Superior temporal gyrus (tissue), 1 donor: ENCODE measurements at regions not wholly inside any gene's neighbourhood (a gene's known extent, or its start where the extent isn't known, plus 50 kb on each side); places are given as distances from the start of the nearest gene placed in this dataset.

Experiments
- DNase-seq: peaks from one replicate; pipeline ENCODE4 v3.0.0-alpha.2; 2016; ENCODE audit errors: extremely low spot score

- DNase-seq = no peak
Observed at GRCh38 chr18:47547539-47548202, 296.2 kb upstream of the SKOR2 start.

- no peak for DNase-seq
Observed at GRCh38 chr18:47545613-47546012, 294.2 kb upstream of the SKOR2 start.

GRCh38 chr18:47543080-47543479, 291.6 kb upstream of the SKOR2 start:
- DNase-seq = no peak

- no peak for DNase-seq
Observed at GRCh38 chr18:47542551-47542950, 291.1 kb upstream of the SKOR2 start.

- DNase-seq = no peak
Observed at GRCh38 chr18:47531717-47532116, 280.3 kb upstream of the SKOR2 start.

GRCh38 chr18:47530695-47531094, 279.2 kb upstream of the SKOR2 start:
- no peak for DNase-seq

GRCh38 chr18:47528343-47528742, 276.9 kb upstream of the SKOR2 start:
- DNase-seq = no peak

- DNase-seq = no peak
Observed at GRCh38 chr18:47526147-47526546, 274.7 kb upstream of the SKOR2 start.

GRCh38 chr18:47522359-47522758, 270.9 kb upstream of the SKOR2 start:
- DNase-seq = no peak

- DNase-seq = no peak
Observed at GRCh38 chr18:47520263-47520662, 268.8 kb upstream of the SKOR2 start.

GRCh38 chr18:47519706-47520105, 268.2 kb upstream of the SKOR2 start:
- DNase-seq = no peak

GRCh38 chr18:47519277-47519676, 267.8 kb upstream of the SKOR2 start:
- no peak for DNase-seq

- DNase-seq = no peak
Observed at GRCh38 chr18:47513614-47514013, 262.2 kb upstream of the SKOR2 start.

- DNase-seq = no peak
Observed at GRCh38 chr18:47512726-47513435, 261.4 kb upstream of the SKOR2 start.

- DNase-seq = no peak
Observed at GRCh38 chr18:47512056-47512455, 260.6 kb upstream of the SKOR2 start.

GRCh38 chr18:47510831-47511230, 259.4 kb upstream of the SKOR2 start:
- no peak for DNase-seq

GRCh38 chr18:47507651-47508050, 256.2 kb upstream of the SKOR2 start:
- DNase-seq = no peak

GRCh38 chr18:47506897-47507296, 255.4 kb upstream of the SKOR2 start:
- DNase-seq = no peak

- DNase-seq = no peak
Observed at GRCh38 chr18:47501946-47502345, 250.5 kb upstream of the SKOR2 start.

GRCh38 chr18:47500930-47501329, 249.5 kb upstream of the SKOR2 start:
- DNase-seq = no peak

- DNase-seq = no peak
Observed at GRCh38 chr18:47492691-47493090, 241.2 kb upstream of the SKOR2 start.

GRCh38 chr18:47490882-47491281, 239.4 kb upstream of the SKOR2 start:
- no peak for DNase-seq

- DNase-seq = no peak
Observed at GRCh38 chr18:47485221-47485797, 233.8 kb upstream of the SKOR2 start.
